PC-3 (cell line): ENCODE measurements at regions not wholly inside any gene's neighbourhood (a gene's known extent, or its start where the extent isn't known, plus 50 kb on each side); places are given as distances from the start of the nearest gene placed in this dataset.

Experiments
- ATAC-seq: fragments of 200-7000 bp; cut with Tn5 transposase; 2 replicates; pipeline ENCODE4 v1.9.1; 2020; ENCODE audit warnings: mild to moderate bottlenecking, moderate library complexity
- BruUV-seq: library from RNA; stranded (reverse); fragments of 400-500 nt; replicated peaks from 2 replicates; lab custom pipeline; 2021; lab: Mats Ljungman, UMichigan
- CTCF ChIA-PET: fragments of 300-600 bp; sonication (Branson Sonifier 250); formaldehyde crosslinking; loops from one replicate; lab custom pipeline; 2022; ENCODE audit warnings: antibody characterized with exemption; lab: Charles Lee
- POLR2A ChIA-PET: fragments of 300-600 bp; sonication (Branson Sonifier 250); formaldehyde crosslinking; loops from one replicate; lab custom pipeline; 2022; ENCODE audit warnings: antibody characterized with exemption; ENCODE audit not compliant: unreplicated experiment; lab: Charles Lee
- DNase-seq: peaks from one replicate; pipeline ENCODE4 v3.0.0-alpha.2; 2015
- H2AFZ ChIP-seq: fragments of 300-600 bp; sonication (generic); 2 replicates; pipeline ENCODE4 v1.6.0; 2016; ENCODE audit warnings: antibody characterized with exemption, low read length
- H3F3A ChIP-seq: fragments of 300-600 bp; sonication (generic); one replicate; pipeline ENCODE4 v1.6.0; 2017; ENCODE audit warnings: antibody characterized with exemption, low read length, control low read depth, mild to moderate bottlenecking; ENCODE audit not compliant: unreplicated experiment
- H3K27ac ChIP-seq: fragments of 300-600 bp; sonication (generic); 2 replicates; pipeline ENCODE4 v1.5.1; 2016; ENCODE audit warnings: mild to moderate bottlenecking, low read length
- H3K27me3 ChIP-seq: fragments of 300-600 bp; sonication (generic); 2 replicates; pipeline ENCODE4 v1.6.1; 2016; ENCODE audit warnings: low read length, mixed read lengths
- H3K36me3 ChIP-seq: fragments of 300-600 bp; sonication (generic); 2 replicates; pipeline ENCODE4 v1.6.1; 2016; ENCODE audit warnings: low read depth, mixed run types, low read length, mixed read lengths
- H3K4me1 ChIP-seq: fragments of 300-600 bp; sonication (generic); 2 replicates; pipeline ENCODE4 v1.5.1; 2016; ENCODE audit warnings: low read length; ENCODE audit not compliant: insufficient read depth
- H3K4me2 ChIP-seq: fragments of 300-600 bp; sonication (generic); 2 replicates; pipeline ENCODE4 v1.6.0; 2016; ENCODE audit warnings: low read length
- H3K4me3 ChIP-seq: fragments of 300-600 bp; sonication (generic); 2 replicates; pipeline ENCODE4 v1.5.1; 2016; ENCODE audit warnings: mild to moderate bottlenecking, low read length, mixed read lengths
- H3K79me2 ChIP-seq: fragments of 300-600 bp; sonication (generic); 2 replicates; pipeline ENCODE4 v1.6.1; 2017; ENCODE audit warnings: low read length, mixed read lengths
- H3K9ac ChIP-seq: fragments of 300-600 bp; sonication (generic); 2 replicates; pipeline ENCODE4 v1.6.0; 2016; ENCODE audit warnings: mild to moderate bottlenecking, low read length
- H3K9me2 ChIP-seq: fragments of 300-600 bp; sonication (generic); replicated peaks from 2 replicates; pipeline ENCODE4 v1.6.1; 2016; ENCODE audit warnings: mixed run types, low read length, mixed read lengths
- H3K9me3 ChIP-seq: fragments of 300-600 bp; sonication (generic); 2 replicates; pipeline ENCODE4 v1.6.1; 2016; ENCODE audit warnings: low read length, mixed read lengths
- H4K20me1 ChIP-seq: fragments of 300-600 bp; sonication (generic); 2 replicates; pipeline ENCODE4 v1.6.1; 2016; ENCODE audit warnings: low read length, mixed read lengths
- CTCF ChIP-seq: fragments of 300-600 bp; sonication (generic); conservative IDR thresholded peaks from 2 replicates; pipeline ENCODE4 v1.5.1; 2017; ENCODE audit warnings: antibody characterized with exemption, low read depth, mild to moderate bottlenecking, low read length
- EZH2 ChIP-seq: fragments of 300-600 bp; sonication (generic); IDR thresholded peaks from one replicate; pipeline ENCODE4 v1.6.1; 2017; ENCODE audit warnings: antibody characterized with exemption, mild to moderate bottlenecking, low read length; ENCODE audit not compliant: unreplicated experiment
- EZH2phosphoT487 ChIP-seq: fragments of 300-600 bp; sonication (generic); IDR thresholded peaks from 2 replicates; pipeline ENCODE4 v1.6.1; 2018; ENCODE audit warnings: mild to moderate bottlenecking, antibody characterized with exemption, low read length, borderline replicate concordance
- intact Hi-C: fragments of 100-400 bp; cut with micrococcal nuclease; formaldehyde crosslinking; loops from 2 replicates; pipeline ENCODE4 v1.9.0; 2023

GRCh38 chr3:30183421-30183820 is 423.0 kb upstream of the TGFBR2 start:
- Histone ChIP-seq H3K4me1 (no peaks in the 10 kb centered on the region), H3K36me3 (no peaks in the 10 kb centered on the region), H3K9me3 (no peaks in the 10 kb centered on the region), H3K4me3 (no peak overlapping the region), H3K4me2 (no peak overlapping the region), H2AFZ (no peak overlapping the region), H3K27ac (no peak overlapping the region), H3K9ac (no peak overlapping the region), H3K79me2 (no peaks in the 10 kb centered on the region), H4K20me1 (no peaks in the 10 kb centered on the region), H3K27me3 (no peaks in the 10 kb centered on the region), H3K9me2 (no peaks in the 10 kb centered on the region), H3F3A (no peaks in the 10 kb centered on the region)
- ChIA-PET POLR2A (no interaction called here), CTCF (no interaction called here)
- no peak for DNase-seq
- intact Hi-C loops: no loop called here
- ATAC-seq: no peak
- TF ChIP-seq EZH2phosphoT487 (no peak), CTCF (no peak), EZH2 (no peak)
- no TSS peak for BruUV-seq

- no peaks in the 10 kb centered on the region for H3F3A ChIP-seq
- BruUV-seq: no TSS peak
- no peak for TF ChIP-seq CTCF
- no peak for TF ChIP-seq EZH2phosphoT487
- no peak for TF ChIP-seq EZH2
- no peak overlapping the region for H3K9ac ChIP-seq
- no peaks in the 10 kb centered on the region for H3K36me3 ChIP-seq
- ChIA-PET POLR2A (no interaction called here), CTCF (no interaction called here)
- DNase-seq: no peak
- no peaks in the 10 kb centered on the region for H3K9me2 ChIP-seq
- intact Hi-C loops: no loop called here
- H3K4me3 ChIP-seq: no peak overlapping the region
- no peak for ATAC-seq
- 0 out of 2 replicates have a peak, but pooled peaks cover 4% of the 10 kb centered on the region for H3K4me1 ChIP-seq
- no peaks in the 10 kb centered on the region for H3K27me3 ChIP-seq
- H2AFZ ChIP-seq: no peak overlapping the region
- H3K79me2 ChIP-seq: no peaks in the 10 kb centered on the region
- no peaks in the 10 kb centered on the region for H4K20me1 ChIP-seq
- no peaks in the 10 kb centered on the region for H3K9me3 ChIP-seq
- H3K27ac ChIP-seq: no peak overlapping the region
- no peak overlapping the region for H3K4me2 ChIP-seq
These were observed 422.1 kb upstream of the TGFBR2 start for GRCh38 chr3:30184091-30184810.

- intact Hi-C loops: no loop called here
- Histone ChIP-seq H3K36me3 (no peaks in the 10 kb centered on the region), H3K4me2 (no peak overlapping the region), H3K4me1 (0 out of 2 replicates have a peak, but pooled peaks cover 4% of the 10 kb centered on the region), H2AFZ (no peak overlapping the region), H3K79me2 (no peaks in the 10 kb centered on the region), H3F3A (no peaks in the 10 kb centered on the region), H3K9ac (no peak overlapping the region), H4K20me1 (no peaks in the 10 kb centered on the region), H3K27me3 (no peaks in the 10 kb centered on the region), H3K27ac (no peak overlapping the region), H3K9me3 (no peaks in the 10 kb centered on the region), H3K9me2 (no peaks in the 10 kb centered on the region), H3K4me3 (no peak overlapping the region)
- DNase-seq: no peak
- TF ChIP-seq EZH2 (no peak), EZH2phosphoT487 (no peak), CTCF (no peak)
- no TSS peak for BruUV-seq
- ChIA-PET CTCF (no interaction called here), POLR2A (no interaction called here)
- no peak for ATAC-seq
These were observed 420.5 kb upstream of the TGFBR2 start for GRCh38 chr3:30185872-30186271.
